ENCODE measurements at regions not wholly inside any gene's neighbourhood (a gene's known extent, or its start where the extent isn't known, plus 50 kb on each side); places are given as distances from the start of the nearest gene placed in this dataset.
"Not testable (repeated sequence)": the region's sequence is repeated elsewhere in the genome, so short reads cannot be mapped to it uniquely, and the experiment has no call there.

DNA sequence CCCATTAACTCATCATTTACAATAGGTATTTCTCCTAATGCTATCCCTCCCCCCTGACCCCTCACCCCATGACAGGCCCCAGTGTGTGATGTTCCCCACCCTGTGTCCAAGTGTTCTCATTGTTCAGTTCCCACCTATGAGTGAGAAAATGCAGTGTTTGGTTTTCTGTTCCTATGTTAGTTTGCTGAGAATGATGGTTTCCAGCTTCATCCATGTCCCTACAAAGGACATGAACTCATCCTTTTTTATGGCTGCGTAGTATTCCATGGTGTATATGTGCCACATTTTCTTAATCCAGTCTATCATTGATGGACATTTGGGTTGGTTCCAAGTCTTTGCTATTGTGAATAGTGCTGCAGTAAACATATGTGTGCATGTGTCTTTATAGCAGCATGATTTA, 378.3 kb downstream of the HLX start:
- DNase-seq (ENCODE audit: low read depth), result not testable (repeated sequence)

DNA sequence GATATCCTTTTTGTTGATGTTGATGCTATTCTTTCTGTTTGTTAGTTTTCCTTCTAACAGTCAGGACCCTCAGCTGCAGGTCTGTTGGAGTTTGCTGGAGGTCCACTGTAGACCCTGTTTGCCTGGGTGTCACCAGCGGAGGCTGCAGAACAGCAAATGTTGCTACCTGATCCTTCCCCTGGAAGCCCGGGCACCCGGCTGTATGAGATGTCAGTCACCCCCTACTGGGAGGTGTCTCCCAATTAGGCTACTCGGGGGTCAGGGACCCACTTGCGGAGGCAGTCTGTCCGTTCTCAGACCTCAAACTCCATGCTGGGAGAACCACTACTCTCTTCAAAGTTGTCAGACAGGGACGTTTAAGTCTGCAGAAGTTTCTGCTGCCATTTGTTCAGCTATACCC, 383.4 kb downstream of the HLX start:
- not testable (repeated sequence) for DNase-seq (ENCODE audit: low read depth)

DNA sequence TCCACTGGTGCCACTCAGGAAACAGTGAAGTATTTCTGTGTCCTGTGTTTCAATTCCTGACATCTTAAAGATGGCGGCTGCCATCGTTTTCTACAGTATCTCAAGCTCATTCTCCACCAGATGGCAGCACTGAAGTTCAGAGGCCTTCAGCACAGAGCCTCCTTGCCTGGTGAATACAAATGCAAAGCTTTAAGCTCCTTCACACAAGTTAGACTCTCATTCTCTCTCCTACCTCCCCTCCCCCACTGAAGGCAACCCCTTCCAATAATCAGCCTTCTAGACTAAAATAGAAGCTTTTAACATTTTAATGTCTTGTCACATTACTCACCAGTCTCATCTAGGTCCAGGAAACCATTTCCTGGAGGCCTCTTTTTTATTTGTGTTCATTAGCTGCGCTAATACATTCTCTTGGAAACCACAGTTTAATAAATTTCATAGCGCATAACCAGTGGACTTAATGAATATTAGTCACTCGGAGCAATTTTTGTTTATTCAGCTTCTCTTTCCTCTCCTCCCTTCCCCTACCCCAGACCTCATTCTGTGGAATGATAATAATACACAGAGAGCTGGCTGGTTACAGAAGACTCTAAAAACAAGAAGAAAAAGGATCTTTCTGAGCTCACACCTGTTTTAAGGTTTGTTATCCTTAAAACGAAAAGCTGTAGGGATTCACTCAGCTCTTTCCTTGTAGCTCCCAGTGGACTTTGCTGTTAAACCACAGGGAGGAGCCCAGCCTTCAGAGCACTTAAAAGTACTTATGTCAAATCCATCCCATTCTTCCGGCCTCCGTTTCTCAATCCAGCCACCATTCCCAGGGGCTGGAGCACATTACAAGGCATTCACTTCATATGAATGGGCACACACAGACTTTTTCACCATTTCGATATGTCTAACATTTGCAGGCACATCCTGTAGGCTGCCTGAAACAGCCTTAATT, 384.9 kb downstream of the HLX start:
- peak; percentile 94 for DNase-seq (ENCODE audit: low read depth)

DNA sequence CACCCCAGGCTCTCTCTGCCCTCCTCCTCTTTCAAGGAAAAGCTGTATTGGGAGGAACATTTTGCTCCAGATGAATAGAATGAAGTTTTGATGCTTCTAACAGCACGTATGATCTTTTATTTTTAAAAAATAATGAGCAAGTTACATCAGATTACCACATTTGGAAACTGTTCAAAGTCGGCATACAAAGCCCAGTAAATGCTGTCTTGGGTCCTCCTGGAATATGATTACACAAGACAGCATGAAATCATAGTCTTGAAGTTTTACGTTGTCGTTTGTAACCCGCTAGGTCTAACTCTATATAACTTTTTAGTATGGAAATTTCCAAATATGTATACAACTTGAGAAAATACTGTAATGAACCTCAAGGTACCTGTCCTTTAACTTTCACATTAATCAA, 385.6 kb downstream of the HLX start:
- no peak for DNase-seq (ENCODE audit: low read depth)

DNA sequence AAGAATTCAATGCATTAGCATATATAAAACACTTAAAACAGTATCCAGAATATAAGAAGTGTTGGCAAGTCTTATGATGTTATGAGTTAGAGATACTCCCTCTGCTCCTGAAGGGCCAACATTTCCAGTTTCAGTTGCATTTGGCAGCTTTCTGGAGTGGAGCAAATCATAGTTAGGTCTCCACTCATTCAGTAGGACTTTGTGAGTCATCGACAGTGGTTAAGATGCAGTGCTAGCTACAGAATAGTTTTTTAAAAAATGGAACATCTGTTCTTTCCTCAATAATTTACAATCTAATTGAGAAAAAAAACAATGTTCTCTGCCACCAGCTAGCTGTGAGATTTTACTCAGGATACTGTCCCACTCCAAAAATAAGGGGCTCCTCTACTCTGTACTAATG, 389.1 kb downstream of the HLX start:
- DNase-seq (ENCODE audit: low read depth), result peak; percentile 84

DNA sequence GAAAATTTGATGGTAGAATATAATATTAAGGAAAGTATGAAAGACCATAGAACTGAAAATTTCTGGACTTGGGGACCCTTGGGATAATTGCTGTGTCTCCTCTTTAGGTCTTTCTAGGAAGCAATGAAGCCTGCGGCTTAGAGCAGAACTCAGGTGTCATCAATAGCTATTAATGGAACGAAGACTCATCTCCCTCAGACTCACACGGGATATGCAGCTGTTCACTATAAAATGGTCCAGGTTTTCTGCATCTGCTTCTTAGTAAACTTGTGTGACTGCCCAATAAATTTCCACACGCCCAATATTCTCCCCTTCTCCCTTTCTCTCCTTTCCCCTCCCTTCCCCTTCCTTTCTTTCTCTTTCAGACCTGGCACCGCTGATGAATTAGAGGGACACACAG, 392.5 kb downstream of the HLX start:
- DNase-seq (ENCODE audit: low read depth), result no peak

DNA sequence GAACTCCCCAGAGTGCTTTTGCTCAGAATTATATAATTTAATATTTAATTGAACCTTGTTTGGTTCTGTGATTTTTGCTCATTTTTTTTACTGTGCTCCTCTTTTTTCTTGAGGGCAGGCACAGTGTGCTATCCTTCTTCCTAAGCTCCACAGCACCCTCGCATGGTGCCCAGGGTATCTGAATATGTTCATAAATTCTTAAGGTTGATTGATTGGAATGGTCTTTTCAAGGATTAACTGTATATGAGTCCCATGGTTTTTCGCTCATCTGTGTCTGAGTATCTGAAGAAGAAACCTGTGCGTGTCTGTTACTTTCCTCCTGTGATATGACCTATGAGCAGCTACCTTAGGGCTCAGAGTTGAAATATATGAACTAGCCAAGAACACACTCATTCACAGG, 393.7 kb downstream of the HLX start:
- no peak for DNase-seq (ENCODE audit: low read depth)

DNA sequence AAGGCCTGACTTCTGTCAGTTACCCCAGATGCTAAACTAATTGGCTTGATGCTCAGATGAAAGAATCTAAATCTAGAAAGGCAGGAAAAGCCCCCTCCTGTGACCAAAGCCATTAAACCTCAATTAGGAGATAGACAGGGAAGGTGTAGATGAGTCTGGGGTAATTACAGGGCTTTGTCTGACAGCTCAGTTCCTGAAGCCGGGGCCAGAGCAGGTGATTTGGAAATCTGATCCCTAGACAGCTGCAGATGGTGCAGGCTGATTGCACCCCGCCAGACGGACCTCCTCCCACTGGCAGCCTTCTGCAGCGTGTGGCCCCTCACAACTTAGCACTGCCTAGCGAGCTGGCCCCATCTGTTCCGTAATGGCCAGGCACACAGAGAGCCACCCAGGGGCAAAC, 395.1 kb downstream of the HLX start:
- no peak for DNase-seq (ENCODE audit: low read depth)

DNA sequence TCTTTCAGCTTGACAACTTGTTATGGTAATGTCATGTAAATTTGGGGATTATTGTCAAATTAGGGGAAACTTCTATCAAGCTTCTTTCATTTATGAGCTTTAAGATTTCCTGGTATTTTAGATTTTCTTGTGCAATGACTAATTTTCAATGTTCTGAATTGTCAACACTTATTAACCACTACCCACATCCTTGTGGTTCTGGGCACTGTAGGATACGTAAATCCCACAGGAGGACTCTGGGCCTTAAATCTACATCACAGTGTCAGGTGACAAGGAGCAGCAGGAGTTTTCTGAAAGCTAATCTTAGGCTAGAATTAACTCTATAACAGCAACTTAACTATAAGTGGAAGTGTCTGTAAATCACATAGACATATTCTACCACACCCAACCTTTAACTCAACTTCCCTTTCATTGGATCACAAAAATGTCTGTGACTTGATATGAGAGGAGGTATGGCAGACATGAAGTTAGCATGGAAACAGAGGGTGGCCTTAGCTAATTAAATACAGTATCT, 397.7 kb downstream of the HLX start:
- DNase-seq (ENCODE audit: low read depth), result no peak

DNA sequence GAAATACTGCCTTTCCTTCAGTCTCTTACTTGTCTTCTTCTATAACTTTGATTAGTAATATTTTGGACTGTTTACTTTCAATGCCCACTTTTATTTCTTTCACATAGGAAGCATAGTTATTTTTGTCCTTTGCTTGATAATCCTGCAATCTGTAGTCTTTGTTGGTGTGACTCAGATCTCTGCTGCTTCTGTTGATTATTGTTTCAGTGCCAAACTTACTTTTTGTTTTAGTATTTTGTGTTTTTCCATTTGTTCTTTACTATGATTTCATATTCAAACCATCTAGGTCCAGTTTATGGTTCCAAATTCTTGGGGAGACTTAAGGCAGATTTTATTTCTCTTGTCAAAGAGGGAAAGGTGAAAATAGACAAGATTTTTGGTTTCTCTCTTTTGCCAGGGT, 399.9 kb downstream of the HLX start:
- DNase-seq (ENCODE audit: low read depth), result no peak

DNA sequence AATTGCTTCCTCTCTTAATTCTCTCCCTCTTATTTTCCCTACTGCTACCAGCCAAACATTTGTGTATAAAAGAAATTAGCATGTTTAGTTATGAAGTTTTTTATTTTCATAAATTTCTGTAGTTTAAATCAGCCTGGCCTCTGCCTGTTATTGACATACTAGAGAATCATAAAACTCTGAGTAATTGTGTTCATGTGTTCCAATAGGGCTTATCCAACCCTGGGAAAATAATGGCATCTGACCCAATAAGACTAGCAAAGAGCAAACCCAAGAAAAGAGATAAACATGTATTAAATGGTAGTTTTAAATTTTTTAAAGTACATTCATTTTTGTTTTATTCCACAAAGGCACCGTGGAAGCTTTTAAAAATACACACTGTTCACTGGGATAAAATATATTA, 404.3 kb downstream of the HLX start:
- DNase-seq (ENCODE audit: low read depth), result no peak

DNA sequence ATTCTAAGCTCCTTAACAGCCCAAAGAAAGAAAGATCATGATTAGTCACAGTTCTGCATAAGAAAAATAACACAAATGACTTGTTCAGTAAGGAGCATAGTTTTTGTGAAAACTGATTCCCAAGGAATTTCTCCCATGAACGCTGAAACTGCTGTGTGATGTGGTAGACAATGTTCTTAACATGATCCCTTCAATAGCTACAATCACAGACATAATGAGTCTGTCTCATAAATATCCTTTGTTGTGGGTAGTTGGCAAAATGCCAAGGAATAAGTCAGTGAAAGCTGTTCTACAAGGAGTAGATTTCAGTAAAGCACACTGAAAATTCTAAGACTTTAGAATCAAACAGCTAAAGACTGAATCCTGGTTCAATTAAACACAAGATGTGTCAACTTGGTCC, 404.8 kb downstream of the HLX start:
- peak; percentile 68 for DNase-seq (ENCODE audit: low read depth)

DNA sequence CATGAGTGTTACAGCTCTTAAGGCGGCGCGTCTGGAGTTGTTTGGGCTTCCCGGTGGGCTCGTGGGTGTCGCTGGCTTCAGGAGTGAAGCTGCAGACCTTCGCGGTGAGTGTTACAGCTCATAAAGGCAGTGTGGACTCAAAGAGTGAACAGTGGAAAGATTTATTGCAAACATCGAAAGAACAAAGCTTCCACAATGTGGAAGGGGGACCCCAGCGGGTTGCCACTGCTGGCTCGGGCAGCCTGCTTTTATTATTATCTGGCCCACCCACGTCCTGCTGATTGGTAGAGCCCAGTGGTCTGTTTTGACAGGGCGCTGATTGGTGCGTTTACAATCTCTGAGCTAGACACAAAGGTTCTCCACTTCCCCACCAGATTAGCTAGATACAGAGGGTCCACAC, 405.7 kb downstream of the HLX start:
- DNase-seq (ENCODE audit: low read depth), result not testable (repeated sequence)

DNA sequence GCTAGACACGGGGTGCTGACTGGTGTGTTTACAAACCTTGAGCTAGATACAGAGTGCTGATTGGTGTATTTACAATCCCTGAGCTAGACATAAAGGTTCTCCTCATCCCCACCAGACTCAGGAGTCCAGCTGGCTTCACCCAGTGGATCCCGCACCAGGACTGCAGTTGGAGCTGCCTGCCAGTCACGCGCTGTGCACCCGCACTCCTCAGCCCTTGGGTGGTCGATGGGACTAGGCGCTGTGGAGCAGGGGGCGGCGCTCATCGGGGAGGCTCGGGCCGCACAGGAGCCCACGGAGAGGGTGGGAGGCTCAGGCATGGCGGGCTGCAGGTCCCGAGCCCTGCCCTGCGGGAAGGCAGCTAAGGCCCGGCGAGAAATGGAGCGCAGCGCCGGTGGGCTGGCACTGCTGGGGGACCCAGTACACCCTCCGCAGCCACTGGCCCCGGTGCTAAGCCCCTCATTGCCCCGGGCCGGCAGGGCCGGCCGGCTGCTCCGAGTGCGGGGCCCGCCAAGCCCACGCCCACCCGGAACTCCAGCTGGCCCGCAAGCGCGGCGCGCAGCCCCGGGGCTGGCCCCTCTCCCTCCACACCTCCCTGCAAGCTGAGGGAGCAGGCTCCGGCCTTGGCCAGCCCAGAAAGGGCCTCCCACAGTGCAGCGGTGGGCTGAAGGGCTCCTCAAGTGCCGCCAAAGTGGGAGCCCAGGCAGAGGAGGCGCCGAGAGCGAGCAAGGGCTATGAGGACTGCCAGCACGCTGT, 406.4 kb downstream of the HLX start:
- DNase-seq (ENCODE audit: low read depth), result not testable (repeated sequence)

DNA sequence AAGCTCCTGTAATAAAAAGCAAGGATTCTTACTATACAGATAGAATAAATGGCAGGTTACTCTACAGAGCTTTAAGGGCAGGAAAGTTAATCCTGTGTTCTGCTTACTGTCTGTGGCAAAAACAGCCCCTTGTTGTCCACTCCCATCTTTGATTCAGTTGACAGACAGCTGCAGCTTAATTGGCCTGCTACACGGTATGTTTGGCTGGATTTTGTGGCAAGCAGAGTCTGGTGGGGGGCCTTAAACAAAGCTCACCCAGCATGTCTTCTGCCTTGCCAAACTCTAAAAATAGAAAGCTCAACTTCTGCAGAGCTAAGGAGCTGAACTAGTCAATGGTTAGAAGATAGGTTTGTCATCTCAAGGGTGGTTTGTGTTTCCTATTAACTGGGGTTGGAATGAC, 407.2 kb downstream of the HLX start:
- DNase-seq (ENCODE audit: low read depth), result no peak

DNA sequence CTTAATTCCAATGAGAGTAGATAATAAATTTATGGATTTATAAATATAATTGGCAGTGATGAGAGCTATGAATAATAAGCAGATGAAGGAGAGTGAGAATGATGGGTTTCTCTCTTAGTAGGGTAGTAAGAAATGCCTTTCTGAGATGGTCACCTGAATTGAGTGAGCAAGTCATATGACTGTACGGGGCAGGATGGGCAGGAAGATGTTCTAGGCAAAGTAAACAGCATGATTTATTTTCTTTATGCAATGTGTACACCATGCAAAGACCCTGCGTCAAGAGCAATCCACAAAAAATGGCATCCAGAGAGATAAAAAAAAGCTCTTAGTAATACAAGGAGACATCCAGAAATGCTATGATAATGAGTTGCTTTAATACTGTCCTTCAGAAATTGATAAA, 409.9 kb downstream of the HLX start:
- DNase-seq (ENCODE audit: low read depth), result no peak

DNA sequence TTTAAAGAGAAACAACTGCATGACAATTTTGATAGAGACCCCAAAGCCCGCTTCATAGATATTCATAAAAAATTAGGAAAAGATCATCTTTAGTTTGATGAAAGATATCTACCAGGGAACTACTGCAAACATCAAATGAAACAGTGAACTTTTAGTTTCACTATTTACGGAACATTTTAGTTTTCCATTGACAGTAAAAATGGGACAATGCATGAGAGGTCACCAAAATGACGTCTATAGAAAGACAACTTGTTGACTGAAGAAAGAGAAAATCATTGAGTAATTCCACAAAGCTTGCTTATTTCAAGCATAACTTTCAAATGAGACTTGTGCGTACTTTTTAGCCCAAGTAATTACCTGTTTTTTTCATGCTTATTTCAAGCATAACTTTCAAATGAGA, 411.4 kb downstream of the HLX start:
- no peak for DNase-seq (ENCODE audit: low read depth)

DNA sequence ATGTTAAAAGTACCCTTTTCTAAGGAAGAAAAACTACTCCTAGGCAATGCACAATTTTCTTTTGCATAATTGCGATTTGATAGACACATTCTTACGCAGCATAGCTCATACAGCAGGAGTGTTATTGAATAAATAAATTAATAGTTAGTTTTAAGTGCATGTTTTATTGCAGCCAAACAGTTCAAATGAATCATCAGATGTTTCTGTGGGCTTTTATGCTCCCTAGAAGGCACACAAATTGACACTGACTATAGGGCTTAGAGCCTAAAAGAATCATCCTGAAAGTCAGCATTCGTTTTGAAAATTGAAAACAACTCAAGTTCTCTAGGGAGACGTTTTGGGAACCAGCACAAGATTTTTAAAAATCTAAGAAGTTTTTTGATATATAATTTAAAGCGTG, 411.9 kb downstream of the HLX start:
- peak; percentile 32 for DNase-seq (ENCODE audit: low read depth)

DNA sequence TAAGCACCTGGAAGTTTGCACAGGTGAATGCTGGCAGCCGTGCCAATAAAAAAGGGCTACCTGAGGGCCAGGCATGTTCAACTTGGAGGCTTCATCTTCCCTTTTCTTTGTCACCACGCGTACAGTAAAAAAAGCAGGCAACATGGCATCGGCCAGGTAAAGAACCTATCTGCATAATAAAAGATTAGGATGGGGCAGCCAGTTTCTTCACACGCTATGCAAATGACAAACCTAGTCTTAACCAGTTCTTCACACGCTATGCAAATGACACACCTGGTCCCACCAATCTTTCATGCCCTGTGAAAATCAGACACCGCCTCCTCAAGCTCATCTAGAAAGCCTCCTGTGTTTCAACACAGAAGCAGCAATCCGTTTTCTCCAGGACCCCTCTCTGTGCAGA, 413.4 kb downstream of the HLX start:
- DNase-seq (ENCODE audit: low read depth), result no peak

DNA sequence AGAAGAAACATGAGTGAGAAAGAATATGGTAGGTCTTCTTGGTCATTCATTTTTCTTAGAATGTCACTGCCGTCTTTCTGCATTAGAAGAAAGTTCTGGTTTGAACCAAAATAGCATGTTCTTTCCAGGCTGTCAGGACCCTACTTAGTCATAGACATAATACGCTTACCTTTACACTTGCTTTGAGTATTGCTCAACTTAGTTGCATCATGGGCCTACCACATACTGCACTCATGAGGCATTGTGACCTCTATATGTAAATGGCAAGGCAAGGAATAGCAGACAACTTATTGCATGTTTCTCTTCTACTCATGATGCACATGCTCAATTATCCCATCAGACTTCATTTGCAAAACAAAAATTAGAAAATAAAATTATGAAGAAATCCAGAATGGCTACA, 415.0 kb downstream of the HLX start:
- no peak for DNase-seq (ENCODE audit: low read depth)

DNA sequence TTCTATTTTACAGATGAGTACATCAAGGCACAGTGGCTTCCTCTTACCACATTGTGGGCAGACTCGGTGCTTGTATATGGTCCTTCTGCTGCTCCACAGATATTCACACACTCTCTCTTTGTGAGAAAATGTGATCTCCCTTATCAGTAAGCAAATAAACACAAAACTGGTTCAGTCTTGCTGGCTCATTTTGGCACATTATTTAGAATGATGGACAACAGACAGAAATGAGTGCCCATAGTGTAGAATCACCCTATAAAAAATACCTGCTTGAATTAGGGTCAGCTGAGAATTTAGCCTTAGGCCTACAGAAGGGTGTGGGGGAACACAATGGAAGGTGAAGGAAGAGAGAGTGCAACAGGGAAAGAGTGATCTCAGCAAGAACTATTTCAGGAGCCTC, 423.1 kb downstream of the HLX start:
- no peak for DNase-seq (ENCODE audit: low read depth)

DNA sequence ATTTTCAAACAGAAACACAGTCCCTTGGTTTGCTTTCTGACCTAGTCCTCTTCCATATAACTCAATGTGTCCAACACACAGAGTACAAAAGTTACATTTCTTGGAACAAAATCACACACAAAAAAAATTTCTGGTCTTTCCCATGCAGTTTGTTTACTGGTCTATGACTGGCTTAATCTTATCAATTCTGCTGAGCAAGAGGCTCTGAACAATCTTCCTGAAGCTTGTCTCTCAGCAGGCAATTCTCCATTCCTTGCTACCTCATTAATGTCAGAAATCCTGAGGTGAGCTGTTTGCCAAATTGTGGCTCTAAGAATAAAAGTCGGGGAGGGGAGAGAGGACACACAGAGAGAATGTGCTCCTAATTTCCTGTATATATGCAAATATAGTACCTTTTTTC, 423.6 kb downstream of the HLX start:
- DNase-seq (ENCODE audit: low read depth), result no peak

DNA sequence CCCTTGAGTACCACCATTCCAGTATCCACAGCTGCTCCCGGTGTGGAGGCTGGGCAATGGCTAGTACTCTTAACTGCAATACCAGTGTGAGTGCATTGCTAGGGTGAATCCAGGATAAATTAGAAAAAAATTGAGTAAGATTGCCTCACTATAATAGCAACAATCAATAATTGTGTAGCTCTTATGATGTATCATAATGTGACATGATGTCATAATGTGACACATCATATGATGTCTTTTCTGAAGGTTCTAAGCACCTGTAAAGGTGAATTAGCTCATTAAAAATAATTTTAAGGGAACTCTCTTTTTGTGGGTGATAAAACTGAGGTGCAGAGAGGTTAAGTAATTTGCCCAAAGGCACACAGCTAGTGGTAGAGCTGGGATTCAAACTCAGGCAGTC, 424.4 kb downstream of the HLX start:
- DNase-seq (ENCODE audit: low read depth), result no peak

All from EH (cell line).